ENCODE measurements at regions not wholly inside any gene's neighbourhood (a gene's known extent, or its start where the extent isn't known, plus 50 kb on each side); places are given as distances from the start of the nearest gene placed in this dataset.
"Not testable (repeated sequence)": the region's sequence is repeated elsewhere in the genome, so short reads cannot be mapped to it uniquely, and the experiment has no call there.

- TF ChIP-seq CTCF (IDR thresholded peaks at IDR 0.05; ENCODE audit: poor library complexity), result no peak
- no peak for TF ChIP-seq EZH2phosphoT487 (IDR thresholded peaks at IDR 0.05; ENCODE audit: low read depth, severe bottlenecking, unreplicated experiment)
These were observed 86.0 kb upstream of the ZNF479 start for GRCh38 chr7:57218196-57218716.

GRCh38 chr7:57220746-57221145 lies 88.5 kb upstream of the ZNF479 start:
- WGBS (ENCODE audit: low lambda C conversion rate, missing lambda C conversion rate), result 86% methylated on average over 8 of the region's 8 CpGs
- Histone ChIP-seq H3K4me1 (ENCODE audit: insufficient read depth) (no peaks in the 10 kb centered on the region), H3K4me2 (no peak overlapping the region), H4K20me1 (ENCODE audit: insufficient read depth, poor library complexity, severe bottlenecking) (no peaks in the 10 kb centered on the region), H3K9me2 (replicated peaks; ENCODE audit: insufficient read depth) (no peaks in the 10 kb centered on the region), H3K79me2 (no peaks in the 10 kb centered on the region), H3K27me3 (no peaks in the 10 kb centered on the region), H3K27ac (no peak overlapping the region), H3K36me3 (replicated peaks; ENCODE audit: insufficient read depth, low read depth) (no peaks in the 10 kb centered on the region), H2AFZ (no peak overlapping the region), H3K9me3 (ENCODE audit: low read depth) (no peaks in the 10 kb centered on the region), H3K4me3 (no peak overlapping the region)
- DNase-seq (ENCODE audit: low spot score), result no peak
- TF ChIP-seq CTCF (IDR thresholded peaks at IDR 0.05; ENCODE audit: poor library complexity), result no peak
- no peak for TF ChIP-seq EZH2phosphoT487 (IDR thresholded peaks at IDR 0.05; ENCODE audit: low read depth, severe bottlenecking, unreplicated experiment)
- no peak for TF ChIP-seq EZH2 (IDR thresholded peaks at IDR 0.05; ENCODE audit: borderline replicate concordance)

More at GRCh38 chr7:57218196-57218716, 86.0 kb upstream of the ZNF479 start:
- Histone ChIP-seq H3K79me2 (no peaks in the 10 kb centered on the region), H4K20me1 (ENCODE audit: insufficient read depth, poor library complexity, severe bottlenecking) (no peaks in the 10 kb centered on the region), H3K9me3 (ENCODE audit: low read depth) (no peaks in the 10 kb centered on the region), H3K4me1 (ENCODE audit: insufficient read depth) (no peaks in the 10 kb centered on the region), H3K4me2 (no peak overlapping the region), H3K27ac (no peak overlapping the region), H3K27me3 (no peaks in the 10 kb centered on the region), H3K36me3 (replicated peaks; ENCODE audit: insufficient read depth, low read depth) (no peaks in the 10 kb centered on the region), H3K9me2 (replicated peaks; ENCODE audit: insufficient read depth) (no peaks in the 10 kb centered on the region), H2AFZ (no peak overlapping the region), H3K4me3 (no peak overlapping the region)
- no peak for DNase-seq (ENCODE audit: low spot score)
- WGBS (ENCODE audit: low lambda C conversion rate, missing lambda C conversion rate), result 84% methylated on average over 7 of the region's 7 CpGs

- no peaks in the 10 kb centered on the region for H3K9me3 ChIP-seq (ENCODE audit: low read depth)
- 69% methylated on average over 4 of the region's 4 CpGs for WGBS (ENCODE audit: low lambda C conversion rate, missing lambda C conversion rate)
- no peak overlapping the region for H3K4me2 ChIP-seq
These were observed 93.4 kb upstream of the ZNF479 start for GRCh38 chr7:57225666-57226065.

GRCh38 chr7:57241236-57241635 lies 109.0 kb upstream of the ZNF479 start:
- H3K9me2 ChIP-seq (replicated peaks; ENCODE audit: insufficient read depth); H3K27ac ChIP-seq; H4K20me1 ChIP-seq (ENCODE audit: insufficient read depth, poor library complexity, severe bottlenecking); H3K4me1 ChIP-seq (ENCODE audit: insufficient read depth); H3K36me3 ChIP-seq (replicated peaks; ENCODE audit: insufficient read depth, low read depth); H2AFZ ChIP-seq; H3K27me3 ChIP-seq; H3K79me2 ChIP-seq; DNase-seq (ENCODE audit: low spot score); H3K9me3 ChIP-seq (ENCODE audit: low read depth); H3K4me2 ChIP-seq; H3K4me3 ChIP-seq: not testable (repeated sequence)
- 62% methylated on average over 6 of the region's 6 CpGs for WGBS (ENCODE audit: low lambda C conversion rate, missing lambda C conversion rate)

More at GRCh38 chr7:57225666-57226065, 93.4 kb upstream of the ZNF479 start:
- no peak for DNase-seq (ENCODE audit: low spot score)
- Histone ChIP-seq H2AFZ (no peak overlapping the region), H3K4me1 (ENCODE audit: insufficient read depth) (no peaks in the 10 kb centered on the region), H3K4me3 (no peak overlapping the region), H4K20me1 (ENCODE audit: insufficient read depth, poor library complexity, severe bottlenecking) (no peaks in the 10 kb centered on the region), H3K27me3 (no peaks in the 10 kb centered on the region), H3K36me3 (replicated peaks; ENCODE audit: insufficient read depth, low read depth) (no peaks in the 10 kb centered on the region), H3K9me2 (replicated peaks; ENCODE audit: insufficient read depth) (no peaks in the 10 kb centered on the region), H3K27ac (no peak overlapping the region), H3K79me2 (no peaks in the 10 kb centered on the region)
- TF ChIP-seq CTCF (IDR thresholded peaks at IDR 0.05; ENCODE audit: poor library complexity) (no peak), EZH2 (IDR thresholded peaks at IDR 0.05; ENCODE audit: borderline replicate concordance) (no peak), EZH2phosphoT487 (IDR thresholded peaks at IDR 0.05; ENCODE audit: low read depth, severe bottlenecking, unreplicated experiment) (no peak)

- not testable (repeated sequence) for H3K4me2 ChIP-seq; H3K36me3 ChIP-seq (replicated peaks; ENCODE audit: insufficient read depth, low read depth); H3K4me3 ChIP-seq; H3K79me2 ChIP-seq; H3K9me2 ChIP-seq (replicated peaks; ENCODE audit: insufficient read depth); H4K20me1 ChIP-seq (ENCODE audit: insufficient read depth, poor library complexity, severe bottlenecking); H3K4me1 ChIP-seq (ENCODE audit: insufficient read depth); H2AFZ ChIP-seq; DNase-seq (ENCODE audit: low spot score); H3K27me3 ChIP-seq; H3K9me3 ChIP-seq (ENCODE audit: low read depth); H3K27ac ChIP-seq
- 81% methylated on average over 8 of the region's 8 CpGs for WGBS (ENCODE audit: low lambda C conversion rate, missing lambda C conversion rate)
These were observed 111.3 kb upstream of the ZNF479 start for GRCh38 chr7:57243551-57243950.

- not testable (repeated sequence) for H2AFZ ChIP-seq; H3K4me3 ChIP-seq; H3K9me2 ChIP-seq (replicated peaks; ENCODE audit: insufficient read depth); H3K27me3 ChIP-seq; H3K4me1 ChIP-seq (ENCODE audit: insufficient read depth); H3K4me2 ChIP-seq; H3K9me3 ChIP-seq (ENCODE audit: low read depth); H4K20me1 ChIP-seq (ENCODE audit: insufficient read depth, poor library complexity, severe bottlenecking); H3K36me3 ChIP-seq (replicated peaks; ENCODE audit: insufficient read depth, low read depth); H3K27ac ChIP-seq; H3K79me2 ChIP-seq; DNase-seq (ENCODE audit: low spot score)
- WGBS (ENCODE audit: low lambda C conversion rate, missing lambda C conversion rate), result 72% methylated on average over 11 of the region's 11 CpGs
These were observed 112.2 kb upstream of the ZNF479 start for GRCh38 chr7:57244345-57244980.
